ENCODE measurements at regions not wholly inside any gene's neighbourhood (a gene's known extent, or its start where the extent isn't known, plus 50 kb on each side); places are given as distances from the start of the nearest gene placed in this dataset.

- TF ChIP-seq POLR2A (IDR thresholded peaks at IDR 0.05; ENCODE audit: low read length): no peak
- no peak for TF ChIP-seq GATA1 (IDR thresholded peaks at IDR 0.05; ENCODE audit: low read depth, low read length)
Measured at GRCh38 chr6:19597809-19598320, 239.3 kb upstream of the ID4 start.
